ENCODE measurements at regions not wholly inside any gene's neighbourhood (a gene's known extent, or its start where the extent isn't known, plus 50 kb on each side); places are given as distances from the start of the nearest gene placed in this dataset.
"Not testable (repeated sequence)": the region's sequence is repeated elsewhere in the genome, so short reads cannot be mapped to it uniquely, and the experiment has no call there.

- not testable (repeated sequence) for H3K9me3 Mint-ChIP-seq; H3K4me1 Mint-ChIP-seq (ENCODE audit: low read depth in 2 of 2); H3K27ac Mint-ChIP-seq; H3K36me3 Mint-ChIP-seq; DNase-seq (ENCODE audit: low spot score); ATAC-seq; H3K4me3 Mint-ChIP-seq
- peaks cover 18 to 23% of the 10 kb centered on the region in 2 donors for H3K27me3 Mint-ChIP-seq
These were observed 439.6 kb upstream of the B3GAT1 start for GRCh38 chr11:134851503-134852224.

- ATAC-seq (no peak), DNase-seq (ENCODE audit: low spot score) (no peak)
- no peaks in the 10 kb centered on the region for H3K4me1 Mint-ChIP-seq (ENCODE audit: low read depth in 2 of 2)
- peaks cover 16 to 18% of the 10 kb centered on the region in 2 donors for H3K27me3 Mint-ChIP-seq
- no peak overlapping the region for H3K4me3 Mint-ChIP-seq
- no peaks in the 10 kb centered on the region for H3K9me3 Mint-ChIP-seq
- no peak overlapping the region for H3K27ac Mint-ChIP-seq
- H3K36me3 Mint-ChIP-seq: no peaks in the 10 kb centered on the region
These were observed 438.5 kb upstream of the B3GAT1 start for GRCh38 chr11:134850566-134850965.

GRCh38 chr11:134849833-134850232, 437.8 kb upstream of the B3GAT1 start:
- peaks cover 15 to 20% of the 10 kb centered on the region in 2 donors for H3K27me3 Mint-ChIP-seq
- H3K27ac Mint-ChIP-seq: no peak overlapping the region
- H3K4me3 Mint-ChIP-seq: no peak overlapping the region
- no peaks in the 10 kb centered on the region for H3K9me3 Mint-ChIP-seq
- no peaks in the 10 kb centered on the region for H3K4me1 Mint-ChIP-seq (ENCODE audit: low read depth in 2 of 2)
- no peaks in the 10 kb centered on the region for H3K36me3 Mint-ChIP-seq
- DNase-seq (ENCODE audit: low spot score): no peak
- ATAC-seq: no peak

- Mint-ChIP-seq H3K4me3 (no peak overlapping the region), H3K4me1 (ENCODE audit: low read depth in 2 of 2) (no peaks in the 10 kb centered on the region), H3K27ac (no peak overlapping the region)
These were observed 435.2 kb upstream of the B3GAT1 start for GRCh38 chr11:134847083-134847715.

GRCh38 chr11:134846328-134847082, 434.5 kb upstream of the B3GAT1 start:
- H3K4me1 Mint-ChIP-seq (ENCODE audit: low read depth in 2 of 2): no peaks in the 10 kb centered on the region
- H3K4me3 Mint-ChIP-seq: no peak overlapping the region
- no peaks in the 10 kb centered on the region for H3K36me3 Mint-ChIP-seq
- no peaks in the 10 kb centered on the region for H3K9me3 Mint-ChIP-seq
- ATAC-seq: no peak
- no peak overlapping the region for H3K27ac Mint-ChIP-seq
- peaks cover 5 to 13% of the 10 kb centered on the region in 2 donors for H3K27me3 Mint-ChIP-seq
- no peak for DNase-seq (ENCODE audit: low spot score)

More at GRCh38 chr11:134847083-134847715, 435.2 kb upstream of the B3GAT1 start:
- Mint-ChIP-seq H3K27me3 (peaks cover 0 to 13% of the 10 kb centered on the region in 2 donors), H3K9me3 (no peaks in the 10 kb centered on the region), H3K36me3 (no peaks in the 10 kb centered on the region)
- ATAC-seq (peak in 1 of 2 donors; percentile 29), DNase-seq (ENCODE audit: low spot score) (no peak)

- Mint-ChIP-seq H3K4me1 (ENCODE audit: low read depth in 2 of 2) (no peaks in the 10 kb centered on the region), H3K9me3 (no peaks in the 10 kb centered on the region), H3K36me3 (no peaks in the 10 kb centered on the region), H3K4me3 (no peak overlapping the region), H3K27ac (no peak overlapping the region), H3K27me3 (peaks cover 5 to 10% of the 10 kb centered on the region in 2 donors)
- no peak for DNase-seq (ENCODE audit: low spot score)
- ATAC-seq: peak in 1 of 2 donors; percentile 31
These were observed 433.7 kb upstream of the B3GAT1 start for GRCh38 chr11:134845474-134846327.

- Mint-ChIP-seq H3K27me3 (peaks cover 5 to 11% of the 10 kb centered on the region in 2 donors), H3K27ac (no peak overlapping the region), H3K36me3 (no peaks in the 10 kb centered on the region), H3K4me3 (no peak overlapping the region), H3K4me1 (ENCODE audit: low read depth in 2 of 2) (no peaks in the 10 kb centered on the region), H3K9me3 (no peaks in the 10 kb centered on the region)
- DNase-seq (ENCODE audit: low spot score) (no peak), ATAC-seq (no peak)
These were observed 432.8 kb upstream of the B3GAT1 start for GRCh38 chr11:134844838-134845237.

GRCh38 chr11:134843735-134844134, 431.7 kb upstream of the B3GAT1 start:
- DNase-seq (ENCODE audit: low spot score) (no peak), ATAC-seq (no peak)
- Mint-ChIP-seq H3K9me3 (no peaks in the 10 kb centered on the region), H3K4me1 (ENCODE audit: low read depth in 2 of 2) (no peaks in the 10 kb centered on the region), H3K27me3 (peaks cover 5 to 9% of the 10 kb centered on the region in 2 donors), H3K27ac (no peak overlapping the region), H3K4me3 (no peak overlapping the region), H3K36me3 (no peaks in the 10 kb centered on the region)

GRCh38 chr11:134843020-134843419, 431.0 kb upstream of the B3GAT1 start:
- ATAC-seq (no peak), DNase-seq (ENCODE audit: low spot score) (no peak)
- Mint-ChIP-seq H3K4me1 (ENCODE audit: low read depth in 2 of 2) (no peaks in the 10 kb centered on the region), H3K36me3 (no peaks in the 10 kb centered on the region), H3K27ac (no peak overlapping the region), H3K4me3 (no peak overlapping the region), H3K9me3 (no peaks in the 10 kb centered on the region), H3K27me3 (peaks cover 5 to 9% of the 10 kb centered on the region in 2 donors)

GRCh38 chr11:134841972-134842371, 429.9 kb upstream of the B3GAT1 start:
- no peak for DNase-seq (ENCODE audit: low spot score)
- ATAC-seq: no peak
- no peaks in the 10 kb centered on the region for H3K4me1 Mint-ChIP-seq (ENCODE audit: low read depth in 2 of 2)
- H3K27me3 Mint-ChIP-seq: peaks cover 5 to 9% of the 10 kb centered on the region in 2 donors
- no peak overlapping the region for H3K4me3 Mint-ChIP-seq
- H3K27ac Mint-ChIP-seq: no peak overlapping the region
- no peaks in the 10 kb centered on the region for H3K36me3 Mint-ChIP-seq
- H3K9me3 Mint-ChIP-seq: no peaks in the 10 kb centered on the region

GRCh38 chr11:134841411-134841810, 429.4 kb upstream of the B3GAT1 start:
- no peak overlapping the region for H3K4me3 Mint-ChIP-seq
- no peak for DNase-seq (ENCODE audit: low spot score)
- H3K27me3 Mint-ChIP-seq: peaks cover 5 to 9% of the 10 kb centered on the region in 2 donors
- no peaks in the 10 kb centered on the region for H3K4me1 Mint-ChIP-seq (ENCODE audit: low read depth in 2 of 2)
- ATAC-seq: no peak
- H3K27ac Mint-ChIP-seq: no peak overlapping the region
- H3K9me3 Mint-ChIP-seq: no peaks in the 10 kb centered on the region
- H3K36me3 Mint-ChIP-seq: no peaks in the 10 kb centered on the region

- Mint-ChIP-seq H3K4me1 (ENCODE audit: low read depth in 2 of 2) (no peaks in the 10 kb centered on the region), H3K27ac (no peak overlapping the region), H3K36me3 (no peaks in the 10 kb centered on the region), H3K9me3 (no peaks in the 10 kb centered on the region), H3K27me3 (peaks cover 5 to 9% of the 10 kb centered on the region in 2 donors), H3K4me3 (no peak overlapping the region)
- no peak for DNase-seq (ENCODE audit: low spot score)
- ATAC-seq: no peak
These were observed 428.9 kb upstream of the B3GAT1 start for GRCh38 chr11:134840945-134841344.

- not testable (repeated sequence) for H3K27ac Mint-ChIP-seq; DNase-seq (ENCODE audit: low spot score); H3K36me3 Mint-ChIP-seq; H3K9me3 Mint-ChIP-seq; H3K27me3 Mint-ChIP-seq; H3K4me3 Mint-ChIP-seq; ATAC-seq; H3K4me1 Mint-ChIP-seq (ENCODE audit: low read depth in 2 of 2)
These were observed 428.1 kb upstream of the B3GAT1 start for GRCh38 chr11:134840165-134840564.

Data from natural killer cell treated with Interleukin-12 subunit alpha and Interleukin-12 subunit beta and Interleukin-15 and Interleukin-18, amount 100 ng/mL, for 72 hours (primary cell).